ENCODE measurements at regions not wholly inside any gene's neighbourhood (a gene's known extent, or its start where the extent isn't known, plus 50 kb on each side); places are given as distances from the start of the nearest gene placed in this dataset.

- no peak for DNase-seq
Observed at GRCh38 chr7:155217634-155218033, 80.0 kb upstream of the INSIG1 start.

- DNase-seq, result no peak
Observed at GRCh38 chr7:155218276-155219153, 79.2 kb upstream of the INSIG1 start.

DNA sequence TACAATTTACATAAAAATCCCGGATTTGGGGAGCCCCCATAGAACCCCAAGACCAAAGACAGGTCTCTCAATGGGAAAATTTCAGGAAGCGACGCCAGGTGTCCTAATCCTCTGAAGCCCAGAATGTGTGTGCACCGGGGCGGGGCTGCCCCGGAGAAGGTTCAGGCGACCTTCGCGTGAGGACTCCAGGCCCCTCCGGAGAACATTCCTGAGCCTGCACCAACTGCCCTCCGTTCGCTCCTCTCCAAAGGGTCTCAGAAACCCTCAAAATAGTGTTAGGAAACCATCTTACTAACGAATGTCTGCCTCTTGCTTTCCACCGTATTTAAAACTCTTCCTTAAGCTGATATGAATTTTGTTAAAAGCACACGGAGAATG is 78.5 kb upstream of the INSIG1 start:
- no peak for DNase-seq

GRCh38 chr7:155219947-155220769 is 77.5 kb upstream of the INSIG1 start:
- DNase-seq, result no peak

DNA sequence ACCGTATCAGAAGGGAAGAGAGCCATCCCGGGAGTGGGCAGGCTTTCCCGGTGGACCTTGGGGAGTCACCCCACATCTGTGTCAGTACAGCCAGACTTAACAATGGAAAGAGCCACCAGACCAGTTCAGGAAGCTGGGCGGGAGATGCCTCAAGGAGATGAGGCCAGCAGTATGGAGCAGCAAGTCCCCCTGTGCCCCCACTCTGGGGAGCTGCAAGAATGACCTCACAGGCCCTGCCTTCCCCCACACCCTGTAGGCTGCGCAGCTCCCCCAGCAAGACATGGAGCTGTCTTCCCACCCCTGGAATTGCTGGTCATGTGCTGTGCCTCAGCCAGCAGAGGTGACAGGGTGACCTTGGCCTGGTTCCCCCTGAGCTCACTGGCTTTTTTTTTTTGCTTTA is 76.8 kb upstream of the INSIG1 start:
- no peak for DNase-seq

DNA sequence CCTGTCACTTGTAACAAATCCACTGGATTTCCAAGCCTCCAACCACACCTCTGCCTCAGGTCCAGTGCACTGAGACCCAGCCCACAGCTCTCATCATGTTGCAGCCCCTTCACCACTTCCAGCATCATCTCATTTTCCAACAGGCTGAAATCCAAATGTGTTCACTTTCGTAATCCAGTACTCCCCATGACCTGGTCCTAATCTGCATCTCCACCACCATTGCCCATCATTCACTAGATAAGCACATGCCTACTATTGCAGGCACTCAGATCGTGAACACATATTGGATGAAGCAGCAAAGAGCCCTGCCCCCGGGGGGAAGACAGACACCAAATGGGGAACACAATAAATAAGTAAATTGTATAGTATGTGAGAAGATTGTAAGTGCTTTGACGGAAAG is 76.1 kb upstream of the INSIG1 start:
- no peak for DNase-seq

DNA sequence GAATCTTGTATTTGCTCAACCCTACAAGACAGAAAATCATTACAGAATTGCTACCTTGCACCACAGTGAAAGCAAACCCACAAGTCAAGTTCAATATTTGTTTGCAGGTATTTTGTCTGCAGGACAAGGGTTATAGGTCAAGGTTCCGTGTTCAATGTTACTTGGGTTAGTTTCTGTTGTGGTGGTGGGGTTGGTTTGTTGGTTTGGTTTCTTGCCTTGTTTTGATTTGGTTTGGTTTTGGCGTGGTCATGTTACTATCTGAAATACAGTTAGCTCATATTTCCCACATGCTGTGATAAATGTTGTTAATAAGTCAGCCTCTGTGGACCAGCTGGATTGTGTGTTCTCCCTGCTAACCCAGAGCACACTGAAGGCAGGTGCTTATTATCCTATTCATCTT is 75.6 kb upstream of the INSIG1 start:
- no peak for DNase-seq

- DNase-seq, result no peak
Observed at GRCh38 chr7:155222573-155222972, 75.1 kb upstream of the INSIG1 start.

DNA sequence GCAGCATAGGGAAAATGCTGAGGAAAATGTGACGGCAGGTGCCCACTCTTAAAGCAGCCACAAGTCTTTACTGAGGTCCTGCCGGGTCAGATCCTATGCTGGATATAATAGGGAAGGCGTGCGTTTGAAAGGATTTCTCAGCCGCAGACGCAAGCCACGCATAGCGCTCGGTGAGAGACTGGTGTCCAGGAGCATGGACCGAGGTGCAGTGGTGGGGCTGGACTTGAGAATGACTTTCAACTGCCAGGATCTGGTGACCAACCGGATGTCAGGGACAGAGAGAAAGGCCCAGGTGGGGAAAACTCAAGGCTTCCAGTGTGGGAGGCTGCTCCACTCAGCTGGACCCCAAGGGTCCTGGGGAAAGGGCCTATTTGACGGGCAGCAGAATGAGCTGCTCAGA is 74.7 kb upstream of the INSIG1 start:
- no peak for DNase-seq

DNA sequence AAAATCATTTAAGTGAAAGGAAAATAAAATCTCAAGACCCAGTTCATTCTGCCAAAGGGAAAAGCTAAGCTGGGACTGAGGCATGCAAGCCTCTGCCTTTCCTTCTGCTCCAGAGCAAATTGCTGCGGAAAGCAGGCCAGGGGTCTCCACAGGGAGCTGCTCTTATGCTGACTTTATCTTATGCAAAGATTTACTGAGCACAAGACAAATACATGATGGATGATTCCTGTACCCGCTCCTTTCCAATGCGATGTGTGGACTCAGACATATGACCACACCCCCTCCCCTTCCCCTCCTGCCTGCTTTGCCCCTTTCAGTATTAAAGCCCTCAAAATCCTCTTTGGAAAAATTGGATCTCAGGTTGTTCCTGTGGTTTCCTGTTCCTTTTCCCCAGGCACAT is 74.2 kb upstream of the INSIG1 start:
- no peak for DNase-seq

DNA sequence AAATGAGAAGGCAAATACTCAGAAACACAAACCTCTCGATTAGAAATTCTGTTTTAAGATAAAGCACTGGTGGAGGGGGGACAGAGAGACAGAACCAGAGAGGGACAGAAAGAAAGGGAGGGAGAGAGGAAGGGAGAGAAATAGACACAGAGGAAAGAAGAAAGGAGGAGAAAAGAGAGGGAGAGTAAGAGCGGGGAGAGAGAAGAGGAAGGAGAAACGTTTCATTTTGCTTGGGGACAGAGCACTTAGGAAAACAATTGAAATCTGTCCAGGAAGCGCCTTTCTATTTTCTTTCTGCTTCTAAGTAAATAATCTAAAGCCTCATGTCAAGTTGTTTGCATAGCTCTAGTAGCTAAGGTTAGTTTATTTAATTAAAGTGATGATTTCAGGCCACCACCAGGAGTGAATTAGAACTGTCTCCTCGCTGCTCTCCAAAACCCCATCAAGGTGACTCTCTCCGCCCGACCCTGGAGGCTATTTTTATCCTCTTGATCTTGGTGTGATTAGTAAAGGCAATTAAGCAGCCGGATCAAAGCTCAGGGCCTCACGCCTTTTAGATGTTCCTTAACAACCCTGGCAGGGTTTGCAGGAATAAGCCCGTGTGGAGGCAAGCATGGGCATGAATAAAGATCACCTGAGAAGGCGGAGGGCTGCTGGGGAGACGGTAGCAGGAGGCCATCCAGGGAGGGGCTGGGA is 73.4 kb upstream of the INSIG1 start:
- no peak for DNase-seq

DNA sequence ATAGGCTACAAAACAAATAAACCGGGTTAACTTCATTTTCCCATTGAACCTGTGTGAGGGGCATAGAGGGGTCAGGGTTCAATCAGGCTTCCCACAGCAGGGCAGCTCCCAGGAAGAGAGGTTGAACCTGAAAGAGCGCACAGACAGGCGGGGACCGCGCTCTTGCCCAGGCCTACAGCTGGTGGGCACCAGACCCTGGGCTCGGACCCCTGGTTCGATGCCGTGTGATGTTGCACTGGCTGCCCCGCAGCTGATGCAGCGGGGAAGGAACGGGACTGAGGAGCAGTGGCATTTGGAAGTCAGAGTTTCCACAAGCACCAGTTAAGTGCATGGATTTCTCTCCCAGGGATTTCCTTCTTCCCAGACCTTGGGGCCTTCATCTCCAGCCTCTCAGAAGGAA is 72.6 kb upstream of the INSIG1 start:
- no peak for DNase-seq

DNA sequence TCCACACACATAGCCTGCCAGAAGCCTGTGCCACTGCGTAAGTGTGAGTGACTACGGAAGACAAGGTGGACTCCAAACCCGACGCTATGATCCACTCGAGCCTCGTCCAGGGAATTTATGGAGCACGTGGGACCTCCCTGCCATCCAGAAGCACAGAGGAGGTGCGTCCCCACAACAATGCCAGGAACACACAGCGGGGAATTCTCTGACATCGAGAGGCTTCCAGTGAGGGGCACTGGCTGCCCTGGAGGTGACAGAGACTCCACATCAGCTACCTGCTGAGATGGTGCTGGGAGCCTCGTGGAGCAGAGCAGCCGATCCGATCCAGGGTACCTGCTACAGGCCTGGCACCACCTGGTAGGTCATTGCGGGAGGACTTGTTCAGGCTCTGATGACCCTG is 72.2 kb upstream of the INSIG1 start:
- DNase-seq, result no peak

DNA sequence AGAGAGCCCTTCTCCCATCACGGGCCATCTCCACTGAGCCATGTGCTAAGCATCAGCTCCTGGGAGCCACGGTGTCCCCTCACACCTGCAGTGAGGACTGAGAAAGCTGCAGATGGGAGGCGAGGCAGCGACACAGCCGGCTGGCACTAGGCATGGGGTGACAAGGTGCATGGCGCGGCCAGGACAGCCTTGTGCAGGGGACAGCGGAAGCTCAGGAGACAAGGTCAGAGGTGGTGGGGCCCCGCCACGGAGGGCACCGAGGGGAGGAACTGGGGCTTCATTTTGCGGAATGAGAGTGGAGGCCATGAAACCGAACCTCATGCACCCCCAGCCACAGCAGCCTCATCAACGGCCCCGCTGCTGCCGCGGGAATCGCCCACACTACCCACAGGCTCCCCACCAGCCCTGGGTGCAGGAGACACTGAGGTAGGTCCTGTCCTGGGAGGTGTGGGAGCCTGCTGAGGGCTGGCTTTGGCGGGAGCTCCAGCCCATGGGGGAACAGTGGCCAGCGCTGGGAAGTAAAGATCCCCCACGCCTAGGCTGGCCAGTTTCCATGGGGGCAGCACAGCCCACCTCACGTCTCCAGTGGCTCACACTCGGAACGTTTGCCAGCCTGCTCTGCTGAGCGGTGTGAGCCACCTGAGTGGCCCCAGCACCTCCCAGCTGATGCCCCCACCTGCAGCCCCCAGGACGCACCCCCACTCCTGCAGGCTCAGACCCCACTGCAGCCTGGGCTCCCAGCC is 71.2 kb upstream of the INSIG1 start:
- DNase-seq, result no peak

GRCh38 chr7:155227004-155227787 is 70.5 kb upstream of the INSIG1 start:
- DNase-seq, result no peak

DNA sequence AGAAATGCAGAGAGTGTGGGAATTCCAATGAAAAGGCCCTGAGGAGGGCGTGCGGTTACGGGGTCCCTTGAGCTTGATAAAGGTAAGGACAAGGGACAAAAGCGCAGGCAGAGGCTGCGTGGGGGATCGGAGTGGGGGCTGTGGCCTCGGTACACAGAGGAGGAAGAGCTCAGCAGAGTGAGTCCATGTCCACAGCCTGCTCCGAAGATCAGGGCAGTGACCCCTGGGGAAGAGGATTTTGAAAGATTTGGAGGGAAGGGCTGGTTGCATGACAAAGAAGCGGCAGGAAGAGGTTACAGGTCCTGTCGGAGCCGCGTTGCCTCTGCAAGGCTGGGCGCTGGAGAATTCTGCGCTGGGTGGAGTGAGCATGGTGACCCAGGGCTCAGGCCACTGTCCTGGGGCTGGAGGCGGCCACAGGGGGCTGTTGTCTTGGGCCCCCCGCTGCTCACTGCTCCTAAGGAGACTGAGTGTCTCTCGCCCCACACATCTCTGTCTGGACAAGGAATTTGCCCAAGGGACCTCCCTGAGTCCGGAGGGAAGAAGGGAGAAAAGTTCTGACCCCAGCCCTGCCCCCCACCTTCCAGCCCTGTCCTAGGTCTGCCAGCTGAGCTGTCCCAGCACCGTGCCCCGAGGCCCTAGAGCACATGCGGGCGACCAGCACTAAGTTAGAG is 69.8 kb upstream of the INSIG1 start:
- no peak for DNase-seq

DNA sequence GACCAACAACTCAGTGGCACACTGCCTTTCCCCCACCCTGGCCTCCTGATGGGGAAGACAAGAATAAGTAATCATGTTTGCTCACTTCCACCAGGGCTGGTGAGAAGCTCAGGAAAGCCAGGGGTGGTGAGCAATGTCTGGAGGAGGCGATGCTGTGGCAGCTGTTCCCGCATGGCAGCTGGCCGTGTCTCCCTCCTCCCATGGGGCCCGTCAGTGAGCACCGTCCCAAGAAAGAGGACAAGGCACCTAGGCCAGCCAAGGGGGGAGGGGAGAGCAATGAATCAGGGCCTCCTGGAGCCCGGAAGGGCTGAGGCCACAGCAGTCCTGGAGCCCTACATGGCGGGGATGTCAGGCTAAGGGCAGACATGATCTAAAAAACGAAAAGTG is 69.2 kb upstream of the INSIG1 start:
- DNase-seq, result no peak

DNA sequence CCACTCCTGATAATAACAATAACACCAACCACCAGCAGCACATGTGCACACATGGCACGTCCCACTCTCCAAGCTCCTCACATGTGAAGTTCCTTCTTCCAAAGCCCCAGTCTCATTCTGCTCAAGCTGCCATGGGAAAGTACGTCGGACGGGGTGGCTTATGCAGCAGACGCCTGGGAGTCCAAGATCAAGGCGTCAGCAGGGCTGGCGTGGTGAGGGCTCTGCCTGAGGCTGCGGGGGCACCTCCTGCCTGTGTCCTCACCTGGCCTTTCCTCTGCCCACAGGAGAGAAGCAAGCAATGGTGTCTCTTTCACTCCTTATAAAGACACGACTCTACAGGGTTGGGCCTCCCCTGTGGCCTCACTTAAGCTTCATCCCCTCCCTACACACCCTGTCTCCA is 68.8 kb upstream of the INSIG1 start:
- DNase-seq, result no peak

DNA sequence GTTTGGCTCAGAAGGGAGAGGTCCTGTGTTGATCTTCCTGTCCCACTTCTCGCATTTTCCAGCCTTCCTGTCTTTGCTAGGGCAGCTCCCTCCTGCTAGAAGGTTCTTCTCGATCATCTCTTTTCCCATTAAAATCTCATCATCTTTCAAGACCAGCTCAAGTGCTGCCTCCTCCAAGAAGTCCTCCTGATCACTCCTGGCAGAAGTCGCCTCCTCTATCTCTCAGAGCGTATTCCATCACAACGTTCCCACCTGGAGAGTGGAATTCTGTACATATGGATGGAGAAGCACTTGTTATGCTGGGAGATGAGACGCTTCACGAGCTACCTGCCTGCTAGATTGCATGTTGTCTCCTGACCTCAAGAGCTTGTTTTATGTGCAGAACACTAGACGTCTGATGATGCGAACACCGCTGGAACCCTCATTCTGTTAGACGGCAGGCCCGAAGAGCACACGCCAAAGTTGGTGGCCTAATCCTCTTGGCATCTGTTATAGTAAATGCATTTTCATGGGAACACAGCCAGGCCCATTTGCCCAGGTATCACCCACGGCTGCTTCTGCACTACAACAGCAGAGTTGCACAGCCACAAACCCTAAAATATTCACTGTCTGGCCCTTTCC is 68.0 kb upstream of the INSIG1 start:
- DNase-seq, result no peak

- no peak for DNase-seq
Observed at GRCh38 chr7:155230169-155230593, 67.5 kb upstream of the INSIG1 start.

- no peak for DNase-seq
Observed at GRCh38 chr7:155231241-155231800, 66.4 kb upstream of the INSIG1 start.

All from MV-4-11 (cell line).